HCT116 (cell line): ENCODE measurements at regions not wholly inside any gene's neighbourhood (a gene's known extent, or its start where the extent isn't known, plus 50 kb on each side); places are given as distances from the start of the nearest gene placed in this dataset.

Experiments used
- ATAC-seq: fragments of 200-7000 bp; cut with Tn5 transposase; 2 replicates; pipeline ENCODE4 v1.9.1; 2020; ENCODE audit warnings: mild to moderate bottlenecking, moderate library complexity
- BruUV-seq: library from RNA; stranded (reverse); fragments of 400-500 nt; replicated peaks from 2 replicates; lab custom pipeline; 2021; lab: Mats Ljungman, UMichigan
- CTCF ChIA-PET: fragments of 300-600 bp; sonication (Branson Sonifier 250); formaldehyde crosslinking; loops from one replicate; lab custom pipeline; 2021; ENCODE audit warnings: antibody characterized with exemption; lab: Charles Lee
- POLR2A ChIA-PET: fragments of 300-600, 350-600 bp; sonication (Branson Sonifier 250); formaldehyde crosslinking; loops from one replicate; lab custom pipeline; 2021; ENCODE audit warnings: antibody characterized with exemption; lab: Charles Lee
- RAD21 ChIA-PET, 2 experiments: fragments of 300-600 bp; sonication (Branson Sonifier 250); formaldehyde crosslinking; loops; one replicate each; lab custom pipeline; 2023; ENCODE audit warnings: low total read pairs in 2 of 2; ENCODE audit not compliant: uncharacterized antibody in 2 of 2, unreplicated experiment in 2 of 2, low non-redundant PET in 1 of 2; lab: Charles Lee
- DNase-seq: peaks from one replicate; pipeline ENCODE4 v3.0.0-alpha.2; 2010; ENCODE audit warnings: low read depth, low spot score
- H2AFZ ChIP-seq: fragments of 200-600 bp; shearing (Covaris generic), sonication (generic); 2 replicates; pipeline ENCODE4 v1.6.1; 2017; ENCODE audit warnings: low read depth, mixed run types, mixed read lengths, antibody characterized with exemption, low read length; ENCODE audit not compliant: poor library complexity, severe bottlenecking
- H3K27ac ChIP-seq: 2 replicates; pipeline ENCODE4 v1.5.1; 2012; ENCODE audit warnings: low read depth, low read length
- H3K27me3 ChIP-seq: fragments of 200-600 bp; sonication (generic); 2 replicates; pipeline ENCODE4 v1.6.1; 2016; ENCODE audit warnings: mixed run types, low read length, mixed read lengths; ENCODE audit not compliant: insufficient read depth
- H3K36me3 ChIP-seq, 2 experiments: fragments of 200-500 bp in 1 of 2; fragments of 200-600 bp in 1 of 2; sonication (Bioruptor generic) in 1 of 2; sonication (generic) in 1 of 2; 2 replicates each; pipeline versions ENCODE4 v1.5.1 to v1.6.1; 2014 to 2016; ENCODE audit warnings: low read length in 2 of 2, inconsistent platforms in 1 of 2, mixed read lengths in 1 of 2, mixed run types in 1 of 2; ENCODE audit not compliant: insufficient read depth in 2 of 2, control insufficient read depth in 1 of 2
- H3K4me1 ChIP-seq, 2 experiments: fragments of 200-600 bp in 1 of 2; sonication (generic) in 1 of 2; 2 replicates each; pipeline versions ENCODE4 v1.5.1 to v1.6.1; 2012 to 2017; ENCODE audit warnings: low read length in 2 of 2, inconsistent platforms in 1 of 2, mild to moderate bottlenecking in 1 of 2, mixed read lengths in 1 of 2, mixed run types in 1 of 2, moderate library complexity in 1 of 2; ENCODE audit not compliant: insufficient read depth in 2 of 2, control insufficient read depth in 1 of 2
- H3K4me2 ChIP-seq: fragments of 200-600 bp; sonication (generic); 2 replicates; pipeline ENCODE4 v1.6.1; 2017; ENCODE audit warnings: mixed run types, low read length, mixed read lengths
- H3K4me3 ChIP-seq, 2 experiments: fragments of 200-600 bp in 1 of 2; sonication (generic) in 1 of 2; replicated peaks in 1 of 2; 2 replicates each; pipeline ENCODE4 v1.5.1; 2011 to 2016; ENCODE audit warnings: low read length in 2 of 2, control low read depth in 1 of 2, low read depth in 1 of 2, mild to moderate bottlenecking in 1 of 2, mixed read lengths in 1 of 2, mixed run types in 1 of 2
- H3K79me2 ChIP-seq: fragments of 200-600 bp; sonication (generic); 2 replicates; pipeline ENCODE4 v1.6.1; 2017; ENCODE audit warnings: mild to moderate bottlenecking, mixed run types, low read length, moderate library complexity, mixed read lengths; ENCODE audit not compliant: insufficient read depth
- H3K9ac ChIP-seq: fragments of 200-600 bp; sonication (generic); 2 replicates; pipeline ENCODE4 v1.6.1; 2016; ENCODE audit warnings: low read length, mixed read lengths
- H3K9me2 ChIP-seq: fragments of 200-600 bp; sonication (generic), shearing (Covaris generic); 2 replicates; pipeline ENCODE4 v1.6.1; 2017; ENCODE audit warnings: mixed run types, mild to moderate bottlenecking, moderate library complexity; ENCODE audit not compliant: insufficient read depth
- H3K9me3 ChIP-seq, 2 experiments: fragments of 200-500 bp in 1 of 2; fragments of 200-600 bp in 1 of 2; sonication (Bioruptor generic) in 1 of 2; sonication (generic) in 1 of 2; 2 replicates each; pipeline ENCODE4 v1.6.1; 2014 to 2017; ENCODE audit warnings: low read length in 2 of 2, mixed read lengths in 2 of 2, inconsistent platforms in 1 of 2, low read depth in 1 of 2, mild to moderate bottlenecking in 1 of 2, mixed run types in 1 of 2, moderate library complexity in 1 of 2; ENCODE audit not compliant: control insufficient read depth in 1 of 2, insufficient read depth in 1 of 2
- H4K20me1 ChIP-seq: fragments of 200-600 bp; sonication (generic), shearing (Covaris generic); 2 replicates; pipeline ENCODE4 v1.6.1; 2017; ENCODE audit warnings: mixed run types, mild to moderate bottlenecking, moderate library complexity; ENCODE audit not compliant: insufficient read depth
- CEBPB ChIP-seq: IDR thresholded peaks from 2 replicates; pipeline ENCODE4 v1.6.1; 2012; ENCODE audit warnings: low read depth
- CTCF ChIP-seq, 3 experiments: fragments of 200-600 bp in 1 of 3; sonication (generic) in 1 of 3; IDR thresholded peaks in 2 of 3; conservative IDR thresholded peaks in 1 of 3; 2 replicates each; pipeline ENCODE4 v1.5.1; 2012 to 2017; ENCODE audit warnings: low read depth in 2 of 3, low read length in 2 of 3, antibody characterized with exemption in 1 of 3, borderline replicate concordance in 1 of 3, control low read depth in 1 of 3, mild to moderate bottlenecking in 1 of 3, mixed read lengths in 1 of 3, mixed run types in 1 of 3, moderate library complexity in 1 of 3; ENCODE audit not compliant: insufficient read depth in 1 of 3
- EGR1 ChIP-seq: IDR thresholded peaks from 2 replicates; pipeline ENCODE4 v1.6.1; 2012; ENCODE audit warnings: low read depth
- EZH2 ChIP-seq: fragments of 200-600 bp; sonication (generic); IDR thresholded peaks from 2 replicates; pipeline ENCODE4 v1.6.1; 2017; ENCODE audit warnings: antibody characterized with exemption, mixed run types
- EZH2phosphoT487 ChIP-seq: fragments of 200-600 bp; IDR thresholded peaks from 2 replicates; pipeline ENCODE4 v1.6.1; 2018; ENCODE audit warnings: antibody characterized with exemption, borderline replicate concordance
- JUND ChIP-seq: IDR thresholded peaks from 2 replicates; pipeline ENCODE4 v1.6.1; 2012
- MAX ChIP-seq: IDR thresholded peaks from 2 replicates; pipeline ENCODE4 v1.6.1; 2012
- POLR2A ChIP-seq: IDR thresholded peaks from 2 replicates; pipeline ENCODE4 v1.7.0; 2011; ENCODE audit warnings: borderline replicate concordance; ENCODE audit not compliant: insufficient read depth, insufficient read length; ENCODE audit errors: extremely low read depth
- POLR2AphosphoS5 ChIP-seq: IDR thresholded peaks from 2 replicates; pipeline ENCODE4 v1.6.1; 2011; ENCODE audit warnings: mild to moderate bottlenecking, low read depth, low read length, moderate library complexity
- RAD21 ChIP-seq: IDR thresholded peaks from 2 replicates; pipeline ENCODE4 v1.6.1; 2012; ENCODE audit warnings: low read depth, mild to moderate bottlenecking
- SIN3A ChIP-seq: IDR thresholded peaks from 2 replicates; pipeline ENCODE4 v1.6.1; 2012; ENCODE audit warnings: low read depth
- SP1 ChIP-seq: IDR thresholded peaks from 2 replicates; pipeline ENCODE4 v1.6.1; 2012; ENCODE audit warnings: low read depth
- SRF ChIP-seq: IDR thresholded peaks from 2 replicates; pipeline ENCODE4 v1.6.1; 2012; ENCODE audit warnings: low read depth
- TCF7L2 ChIP-seq: IDR thresholded peaks from 2 replicates; pipeline ENCODE4 v1.7.0; 2011; ENCODE audit warnings: borderline replicate concordance, inconsistent platforms; ENCODE audit not compliant: insufficient read depth, insufficient read length; ENCODE audit errors: extremely low read depth
- YY1 ChIP-seq: IDR thresholded peaks from 2 replicates; pipeline ENCODE4 v1.6.1; 2011; ENCODE audit warnings: low read length, low read depth, moderate library complexity, mild to moderate bottlenecking; ENCODE audit not compliant: insufficient replicate concordance; ENCODE audit errors: extremely low read depth
- ZBTB33 ChIP-seq: IDR thresholded peaks from 2 replicates; pipeline ENCODE4 v1.6.1; 2011; ENCODE audit warnings: mild to moderate bottlenecking, low read length, moderate library complexity; ENCODE audit not compliant: insufficient replicate concordance; ENCODE audit errors: extremely low read depth
- ZNF274 ChIP-seq: fragments of 200-500 bp; sonication (Bioruptor generic); IDR thresholded peaks from 2 replicates; pipeline ENCODE4 v1.6.1; 2014; ENCODE audit warnings: mild to moderate bottlenecking, low read depth, low read length, inconsistent platforms
- intact Hi-C: fragments of 100-400 bp; cut with micrococcal nuclease; formaldehyde crosslinking; loops from 2 replicates; pipeline ENCODE4 v1.10.0; 2022

GRCh38 chr2:155363349-155363888 lies 664.9 kb downstream of the KCNJ3 start:
- Histone ChIP-seq H3K4me3 (no peak overlapping the region), H3K27ac (no peak overlapping the region), H3K9me2 (no peaks in the 10 kb centered on the region), H3K4me2 (no peak overlapping the region), H3K27me3 (no peaks in the 10 kb centered on the region), H3K9ac (no peak overlapping the region), H3K9me3 (no peaks in the 10 kb centered on the region), H3K36me3 (no peaks in the 10 kb centered on the region), H4K20me1 (no peaks in the 10 kb centered on the region), H3K79me2 (no peaks in the 10 kb centered on the region), H2AFZ (no peak overlapping the region), H3K4me1 (no peaks in the 10 kb centered on the region)
- TF ChIP-seq CTCF (IDR thresholded peaks at IDR 0.05 in 2 of 3, conservative IDR thresholded peaks at IDR 0.05 in 1 of 3; ENCODE audit: borderline replicate concordance in 1 of 3, insufficient read depth in 1 of 3, low read depth in 2 of 3, low read length in 2 of 3), result no peak
- TF ChIP-seq YY1, result no peak
- no peak for TF ChIP-seq SIN3A
- no peak for TF ChIP-seq EZH2phosphoT487
- TF ChIP-seq RAD21, result no peak
- no peak for TF ChIP-seq POLR2A
- TF ChIP-seq TCF7L2, result no peak
- TF ChIP-seq ZBTB33, result no peak
- TF ChIP-seq EZH2, result no peak
- no peak for TF ChIP-seq MAX
- no peak for TF ChIP-seq ZNF274
- no peak for TF ChIP-seq SRF
- no peak for TF ChIP-seq CEBPB
- TF ChIP-seq EGR1, result no peak
- no peak for TF ChIP-seq JUND
- no peak for TF ChIP-seq POLR2AphosphoS5
- TF ChIP-seq SP1, result no peak
- CTCF ChIA-PET, result no interaction called here
- POLR2A ChIA-PET, result no interaction called here
- ATAC-seq (no peak), DNase-seq (no peak)
- RAD21 ChIA-PET, result no interaction called here
- no TSS peak for BruUV-seq
- intact Hi-C loops, result no loop called here
